Retinal pigment epithelial cell (primary cell): ENCODE measurements at regions not wholly inside any gene's neighbourhood (a gene's known extent, or its start where the extent isn't known, plus 50 kb on each side); places are given as distances from the start of the nearest gene placed in this dataset.

Experiments
- DNase-seq: peaks from one replicate; pipeline ENCODE4 v3.0.0-alpha.2; 2010; ENCODE audit warnings: low read depth
- H3K4me3 ChIP-seq: 2 replicates; pipeline ENCODE4 v1.5.1; 2011; ENCODE audit warnings: mild to moderate bottlenecking, low read length, control low read depth, moderate library complexity
- TF ChIP-seq, protein P1 (sequence below): conservative IDR thresholded peaks from 2 replicates; pipeline ENCODE4 v1.5.1; 2011; ENCODE audit warnings: low read depth, low read length, control low read depth, inconsistent platforms

DNA sequence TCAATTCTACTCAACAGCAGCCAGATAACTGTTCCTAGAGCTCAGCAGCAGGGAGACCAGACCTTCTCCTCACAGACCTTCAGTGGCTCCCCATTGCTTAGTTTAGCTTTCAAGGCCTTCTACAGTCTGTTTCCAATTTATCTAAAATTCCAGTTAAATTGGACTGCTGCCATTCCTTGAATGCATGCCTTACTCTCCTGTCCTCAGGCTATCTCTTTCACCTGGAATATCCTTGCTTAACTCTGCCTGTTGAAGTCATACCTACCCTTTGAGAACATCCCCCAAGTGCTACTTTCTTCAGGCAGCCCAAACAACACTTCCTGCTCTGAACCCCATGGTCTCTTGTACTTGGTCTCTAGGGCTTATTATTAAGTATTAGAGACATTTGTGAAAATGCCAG lies 120.7 kb upstream of the TENM4 start:
- DNase-seq = no peak
- H3K4me3 ChIP-seq = no peak overlapping the region
- TF ChIP-seq, protein P1, sequence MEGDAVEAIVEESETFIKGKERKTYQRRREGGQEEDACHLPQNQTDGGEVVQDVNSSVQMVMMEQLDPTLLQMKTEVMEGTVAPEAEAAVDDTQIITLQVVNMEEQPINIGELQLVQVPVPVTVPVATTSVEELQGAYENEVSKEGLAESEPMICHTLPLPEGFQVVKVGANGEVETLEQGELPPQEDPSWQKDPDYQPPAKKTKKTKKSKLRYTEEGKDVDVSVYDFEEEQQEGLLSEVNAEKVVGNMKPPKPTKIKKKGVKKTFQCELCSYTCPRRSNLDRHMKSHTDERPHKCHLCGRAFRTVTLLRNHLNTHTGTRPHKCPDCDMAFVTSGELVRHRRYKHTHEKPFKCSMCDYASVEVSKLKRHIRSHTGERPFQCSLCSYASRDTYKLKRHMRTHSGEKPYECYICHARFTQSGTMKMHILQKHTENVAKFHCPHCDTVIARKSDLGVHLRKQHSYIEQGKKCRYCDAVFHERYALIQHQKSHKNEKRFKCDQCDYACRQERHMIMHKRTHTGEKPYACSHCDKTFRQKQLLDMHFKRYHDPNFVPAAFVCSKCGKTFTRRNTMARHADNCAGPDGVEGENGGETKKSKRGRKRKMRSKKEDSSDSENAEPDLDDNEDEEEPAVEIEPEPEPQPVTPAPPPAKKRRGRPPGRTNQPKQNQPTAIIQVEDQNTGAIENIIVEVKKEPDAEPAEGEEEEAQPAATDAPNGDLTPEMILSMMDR = no peak

DNA sequence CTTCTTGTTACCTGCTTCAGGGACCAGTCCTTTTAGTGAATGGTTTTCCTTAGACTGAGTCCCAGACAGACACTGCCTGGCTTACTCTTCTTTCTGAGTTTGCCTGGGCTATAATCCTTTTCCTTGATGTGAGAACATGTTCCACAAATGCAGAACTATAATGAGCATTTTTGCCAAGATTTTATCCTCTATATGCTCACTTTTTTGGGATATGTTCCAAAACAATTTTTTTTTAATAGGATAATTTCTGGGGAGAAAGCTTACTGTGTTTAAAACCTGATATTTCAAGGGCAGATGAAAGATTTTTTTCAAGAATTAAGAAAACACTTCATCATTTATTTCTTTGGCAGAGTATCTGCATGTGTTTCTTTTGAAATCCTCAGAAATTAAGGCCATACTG lies 110.0 kb upstream of the TENM4 start:
- DNase-seq = no peak
- no peak overlapping the region for H3K4me3 ChIP-seq
- TF ChIP-seq, protein P1 = no peak

DNA sequence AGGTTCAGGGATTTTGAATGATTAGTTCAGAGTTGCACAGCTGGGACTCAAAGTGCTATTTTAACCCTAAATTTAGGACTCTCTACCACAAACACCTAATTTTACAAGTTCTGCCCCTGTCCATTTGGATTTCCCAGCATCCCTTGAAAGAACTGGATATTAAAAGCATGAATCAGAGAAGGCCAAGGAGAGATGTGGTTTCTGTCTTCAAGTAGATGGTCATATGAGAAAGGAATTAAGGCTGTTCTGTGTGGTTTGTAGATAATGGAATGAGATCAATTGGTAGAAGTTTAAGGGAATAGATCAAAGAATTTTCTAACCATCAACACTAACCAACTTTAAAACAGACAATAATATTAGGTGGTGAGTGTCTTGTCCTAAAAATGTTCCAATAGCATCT lies 106.4 kb upstream of the TENM4 start:
- DNase-seq = no peak
- TF ChIP-seq, protein P1 = no peak
- H3K4me3 ChIP-seq = no peak overlapping the region

DNA sequence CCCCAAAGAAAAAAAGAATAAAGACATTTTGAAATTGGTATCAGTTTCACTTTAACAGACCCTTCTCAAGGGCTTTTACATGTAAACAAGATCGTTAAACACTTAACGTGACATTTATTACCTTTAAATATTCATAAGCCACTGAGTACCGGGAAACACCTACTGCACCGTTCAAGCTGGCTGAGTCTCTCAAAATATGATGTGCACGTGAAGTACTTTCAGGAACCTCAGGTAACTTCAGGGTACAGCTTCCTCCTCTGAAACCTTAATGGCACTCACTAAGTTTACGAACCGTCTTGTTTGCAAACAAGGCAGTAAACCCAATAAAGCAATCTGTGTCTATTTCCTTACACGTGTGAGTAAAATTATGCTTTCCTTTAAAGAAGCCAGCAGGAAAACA lies 105.5 kb upstream of the TENM4 start:
- no peak for DNase-seq
- TF ChIP-seq, protein P1 = no peak
- no peak overlapping the region for H3K4me3 ChIP-seq

DNA sequence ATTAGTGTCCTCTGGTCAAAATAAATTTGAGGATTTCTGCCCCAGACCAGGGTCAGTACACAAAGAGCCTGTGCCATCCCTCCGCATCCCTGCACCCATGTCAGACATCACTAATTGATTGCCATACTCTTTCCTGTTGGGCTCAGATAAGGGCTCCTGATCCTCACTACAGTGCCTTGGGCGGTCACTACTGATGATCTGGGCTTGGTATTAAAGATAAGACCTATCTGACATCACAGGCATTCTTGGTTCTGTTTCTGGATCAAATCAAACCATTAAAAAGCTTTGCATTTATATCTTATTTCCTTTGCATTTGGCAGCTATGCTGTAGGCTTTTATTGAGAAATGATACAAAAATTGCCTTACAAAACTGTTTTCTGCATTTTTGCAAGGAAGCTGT lies 103.5 kb upstream of the TENM4 start:
- no peak for DNase-seq
- no peak overlapping the region for H3K4me3 ChIP-seq
- TF ChIP-seq, protein P1 = no peak

DNA sequence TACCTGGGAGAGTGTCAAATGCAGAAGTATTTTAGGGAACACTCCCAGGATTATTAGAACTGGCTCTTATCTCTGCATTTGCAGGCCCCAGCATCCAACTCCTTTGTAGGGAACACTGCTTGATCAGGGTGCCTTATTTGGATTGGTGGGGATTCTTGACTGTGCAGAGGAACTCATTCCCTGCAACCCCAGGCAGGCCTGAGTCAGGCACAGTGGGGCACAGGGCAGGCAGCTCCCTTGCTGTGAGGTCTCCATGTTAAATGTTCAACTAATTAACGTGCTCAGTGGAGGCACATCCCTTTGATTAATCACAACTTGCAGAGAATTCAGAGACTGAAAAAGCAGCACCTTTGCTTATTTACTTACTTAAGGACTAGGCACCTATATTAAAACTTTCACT lies 102.3 kb upstream of the TENM4 start:
- no peak for DNase-seq
- TF ChIP-seq, protein P1 = no peak

DNA sequence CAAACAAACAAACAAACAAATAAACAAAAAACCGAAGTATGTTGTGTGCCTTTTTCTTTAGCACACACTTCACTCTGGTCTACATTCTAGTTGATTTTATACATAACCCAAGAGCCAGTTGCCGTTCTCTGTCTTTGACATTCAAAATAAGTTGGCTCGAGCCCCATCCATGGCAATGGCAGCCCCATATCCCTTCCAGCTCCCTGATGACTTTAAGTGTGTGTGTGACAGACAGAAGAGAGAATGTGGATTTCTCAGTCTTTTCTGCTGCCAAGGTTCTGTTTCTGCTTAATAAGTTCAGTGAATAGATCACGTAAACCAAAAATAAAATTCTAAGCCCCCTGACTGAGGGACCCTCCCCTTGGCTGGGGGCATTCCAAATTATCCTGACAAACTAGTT lies 100.6 kb upstream of the TENM4 start:
- TF ChIP-seq, protein P1 = no peak
- no peak overlapping the region for H3K4me3 ChIP-seq
- no peak for DNase-seq

More for the DNA sequence above, 102.3 kb upstream of the TENM4 start:
- H3K4me3 ChIP-seq = no peak overlapping the region
